Common myeloid progenitor, CD34-positive (primary cell): ENCODE measurements at regions not wholly inside any gene's neighbourhood (a gene's known extent, or its start where the extent isn't known, plus 50 kb on each side); places are given as distances from the start of the nearest gene placed in this dataset.

Experiments
- CTCF ChIA-PET: fragments of 350-600 bp; sonication (Branson Sonifier 250); formaldehyde crosslinking; loops from one replicate; lab custom pipeline; 2021; ENCODE audit warnings: antibody characterized with exemption; lab: Charles Lee
- POLR2A ChIA-PET: fragments of 350-600 bp; sonication (Branson Sonifier 250); formaldehyde crosslinking; loops from one replicate; lab custom pipeline; 2021; ENCODE audit warnings: antibody characterized with exemption; lab: Charles Lee
- DNase-seq, 3 donors: peaks; one replicate each; pipeline versions ENCODE4 v3.0.0 to v3.0.0-alpha.2; 2013
- H3K27ac ChIP-seq, 2 experiments: 1 replicate in 1 of 2; 2 replicates in 1 of 2; pipeline ENCODE4 v1.7.0; 2013; ENCODE audit warnings: inconsistent platforms in 2 of 2, low read length in 2 of 2, mild to moderate bottlenecking in 2 of 2, low read depth in 1 of 2, moderate library complexity in 1 of 2; ENCODE audit not compliant: severe bottlenecking in 2 of 2, insufficient read depth in 1 of 2, poor library complexity in 1 of 2
- H3K27me3 ChIP-seq, 5 experiments: replicated peaks in 2 of 5; 1 replicate in 3 of 5; 2 replicates in 2 of 5; pipeline versions ENCODE4 v1.6.1 to v1.7.0; 2013; ENCODE audit warnings: low read length in 4 of 5, mild to moderate bottlenecking in 2 of 5, moderate library complexity in 2 of 5, inconsistent platforms in 1 of 5; ENCODE audit not compliant: insufficient read depth in 5 of 5, control insufficient read depth in 4 of 5
- H3K36me3 ChIP-seq, 4 experiments: 1 replicate in 2 of 4; 2 replicates in 2 of 4; pipeline versions ENCODE4 v1.6.1 to v1.7.0; 2013; ENCODE audit warnings: low read length in 3 of 4, control low read depth in 1 of 4, mild to moderate bottlenecking in 1 of 4; ENCODE audit not compliant: control insufficient read depth in 4 of 4, insufficient read depth in 4 of 4
- H3K4me1 ChIP-seq, 4 experiments: 1 replicate in 3 of 4; 2 replicates in 1 of 4; pipeline versions ENCODE4 v1.6.1 to v1.7.1; 2013; ENCODE audit warnings: low read length in 3 of 4, mild to moderate bottlenecking in 3 of 4, control low read depth in 1 of 4, inconsistent platforms in 1 of 4, moderate library complexity in 1 of 4; ENCODE audit not compliant: control insufficient read depth in 4 of 4, insufficient read depth in 4 of 4; ENCODE audit errors: control extremely low read depth in 1 of 4
- H3K4me3 ChIP-seq, 7 experiments: 1 replicate in 4 of 7; 2 replicates in 3 of 7; pipeline versions ENCODE4 v1.5.1 to v1.7.0; 2013; ENCODE audit warnings: mild to moderate bottlenecking in 7 of 7, low read length in 6 of 7, moderate library complexity in 6 of 7, inconsistent platforms in 2 of 7, low read depth in 2 of 7, control low read depth in 1 of 7; ENCODE audit not compliant: insufficient read depth in 4 of 7, control insufficient read depth in 1 of 7; ENCODE audit errors: extremely low read depth in 1 of 7
- H3K9me3 ChIP-seq, 5 experiments: 1 replicate in 4 of 5; 2 replicates in 1 of 5; pipeline versions ENCODE4 v1.6.1 to v1.7.1; 2013; ENCODE audit warnings: low read length in 4 of 5, mild to moderate bottlenecking in 2 of 5, inconsistent platforms in 1 of 5, low read depth in 1 of 5, moderate library complexity in 1 of 5; ENCODE audit not compliant: control insufficient read depth in 4 of 5, insufficient read depth in 2 of 5; ENCODE audit errors: control extremely low read depth in 1 of 5
- WGBS: methylation state at CpG from one replicate; pipeline ENCODE4 v1.1.5; 2013; ENCODE audit not compliant: insufficient coverage; 5-methylcytosine and 5-hydroxymethylcytosine counted together

DNA sequence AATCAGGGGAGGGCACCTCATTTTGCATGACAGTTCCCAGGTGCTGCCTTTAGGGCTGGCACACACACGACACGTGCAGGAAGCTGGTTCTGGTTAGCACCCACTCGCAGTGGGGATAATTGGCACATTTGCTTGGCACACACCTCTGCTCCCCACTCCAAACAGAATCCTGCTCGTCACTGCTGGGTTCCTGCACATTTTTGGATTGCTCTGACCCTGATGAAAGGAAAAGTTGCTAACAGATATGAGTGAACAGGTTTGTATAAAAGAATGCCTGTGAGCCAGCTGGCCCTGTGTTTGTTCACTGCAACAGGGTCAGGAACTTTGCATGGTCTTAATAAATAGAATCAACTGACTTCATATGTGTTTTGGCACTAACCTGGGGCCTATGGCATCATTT lies 1500.4 kb downstream of the EFNB2 start:
- DNase-seq, result no peak
- ChIA-PET POLR2A (no interaction called here), CTCF (no interaction called here)
- H3K27ac ChIP-seq, result no peak overlapping the region
- H3K27me3 ChIP-seq, result no peaks in the 10 kb centered on the region
- H3K4me3 ChIP-seq, result no peak overlapping the region
- WGBS, result 92% methylated on average over 3 of the region's 4 CpGs
- peaks cover 0 to 1% (median 0%) of the 10 kb centered on the region in 5 experiments for H3K9me3 ChIP-seq
- no peaks in the 10 kb centered on the region for H3K36me3 ChIP-seq
- H3K4me1 ChIP-seq, result no peaks in the 10 kb centered on the region

DNA sequence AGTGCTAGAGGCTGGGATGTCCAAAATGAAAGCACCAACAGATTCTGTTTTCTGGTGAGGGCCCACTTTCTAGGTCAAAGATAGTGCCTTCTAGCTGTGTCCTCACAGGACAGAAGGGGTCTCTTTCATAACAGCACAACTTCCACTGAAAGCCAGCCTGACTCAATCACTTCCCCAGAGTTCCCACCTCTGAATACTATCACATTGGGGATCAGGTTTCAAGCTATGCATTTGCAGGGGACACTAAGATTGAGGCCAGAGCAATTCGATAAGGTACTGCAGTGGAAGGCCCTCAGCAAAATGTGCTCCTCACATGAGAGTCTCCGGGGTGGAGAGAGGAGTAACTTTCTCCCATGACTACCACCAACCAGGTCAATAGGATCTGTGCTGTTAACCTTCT lies 1501.5 kb downstream of the EFNB2 start:
- CTCF ChIA-PET, result no interaction called here
- 100% methylated on average over 1 of the region's 2 CpGs for WGBS

DNA sequence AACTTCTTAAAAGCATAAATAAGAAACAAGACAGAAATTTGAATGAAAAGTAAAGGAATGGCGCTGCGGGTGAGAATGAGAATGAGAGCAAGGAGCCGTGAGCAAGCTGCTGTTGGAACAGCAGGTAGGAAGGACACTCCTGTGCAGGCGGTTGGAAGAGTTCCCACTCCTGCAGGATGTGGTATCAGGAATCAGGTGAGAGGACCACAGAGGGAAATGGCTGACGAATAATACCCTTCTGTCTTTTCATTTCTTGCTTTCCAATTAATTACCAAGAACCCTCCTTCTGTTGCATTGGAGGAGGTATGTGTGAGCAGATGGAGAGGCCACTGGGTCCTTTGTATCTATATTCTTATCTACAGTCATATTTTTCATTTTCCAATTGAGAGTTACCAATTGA lies 1504.2 kb downstream of the EFNB2 start:
- DNase-seq, result no peak
- Histone ChIP-seq H3K4me1 (no peaks in the 10 kb centered on the region), H3K27me3 (no peaks in the 10 kb centered on the region), H3K9me3 (no peaks in the 10 kb centered on the region), H3K4me3 (no peak overlapping the region), H3K27ac (no peak overlapping the region), H3K36me3 (no peaks in the 10 kb centered on the region)
- 98% methylated on average over 4 of the region's 5 CpGs for WGBS
- POLR2A ChIA-PET, result no interaction called here
- CTCF ChIA-PET, result interaction anchor here (1.3 kb wide), 1 partner anchor 17 kb away, joined by 3 read pairs; no protein-coding TSS in a partner anchor

More for the DNA sequence above, 1501.5 kb downstream of the EFNB2 start:
- POLR2A ChIA-PET, result no interaction called here
- H3K27me3 ChIP-seq, result no peaks in the 10 kb centered on the region
- no peaks in the 10 kb centered on the region for H3K9me3 ChIP-seq
- no peaks in the 10 kb centered on the region for H3K4me1 ChIP-seq
- no peaks in the 10 kb centered on the region for H3K36me3 ChIP-seq
- DNase-seq, result no peak
- H3K27ac ChIP-seq, result no peak overlapping the region
- H3K4me3 ChIP-seq, result no peak overlapping the region

DNA sequence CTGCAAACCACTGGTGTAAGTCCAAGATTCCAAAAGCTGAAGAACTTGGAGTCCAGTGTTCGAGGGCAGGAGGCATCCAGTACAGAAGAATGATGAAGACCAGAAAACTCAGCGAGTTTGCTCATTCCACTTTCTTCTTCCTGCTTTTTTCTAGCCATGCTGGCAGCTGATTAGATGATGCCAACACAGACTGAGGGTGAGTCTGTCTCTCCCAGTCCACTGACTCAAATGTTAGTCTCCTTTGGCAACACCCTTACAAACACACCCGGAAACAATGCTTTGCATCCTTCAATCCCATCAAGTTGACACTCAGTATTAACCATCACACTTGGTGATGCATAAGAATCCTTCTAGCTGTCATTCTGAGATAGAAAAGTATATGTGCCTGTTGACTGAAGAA lies 1504.6 kb downstream of the EFNB2 start:
- Histone ChIP-seq H3K4me3 (no peak overlapping the region), H3K27me3 (no peaks in the 10 kb centered on the region), H3K36me3 (no peaks in the 10 kb centered on the region), H3K4me1 (no peaks in the 10 kb centered on the region), H3K9me3 (no peaks in the 10 kb centered on the region), H3K27ac (no peak overlapping the region)
- CTCF ChIA-PET, result interaction anchor here (1.3 kb wide), 1 partner anchor 17 kb away, joined by 3 read pairs; no protein-coding TSS in a partner anchor
- 97% methylated on average over 2 of the region's 3 CpGs for WGBS
- POLR2A ChIA-PET, result no interaction called here
- DNase-seq, result no peak

DNA sequence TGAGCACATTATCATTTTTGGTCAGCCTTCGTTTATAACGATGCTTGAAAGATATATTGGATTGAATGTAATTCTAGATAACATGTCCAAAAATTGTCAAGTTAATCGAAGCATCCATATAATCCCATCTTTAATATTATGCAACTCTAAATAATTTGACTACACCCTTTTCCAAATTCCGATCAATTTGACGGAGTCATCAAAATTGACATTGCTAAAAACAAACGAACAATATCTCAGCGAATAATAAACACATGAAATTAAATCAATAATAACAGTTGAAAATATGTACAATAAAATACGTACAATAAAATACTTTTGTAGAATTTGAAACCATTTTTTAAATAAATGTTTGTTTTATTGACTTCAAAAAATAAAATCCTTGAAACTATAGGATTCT lies 1516.4 kb downstream of the EFNB2 start:
- ChIA-PET CTCF (no interaction called here), POLR2A (no interaction called here)
- Histone ChIP-seq H3K27ac (no peak overlapping the region), H3K27me3 (no peaks in the 10 kb centered on the region), H3K4me3 (no peak overlapping the region), H3K9me3 (peaks cover 0 to 10% (median 0%) of the 10 kb centered on the region in 5 experiments), H3K4me1 (no peaks in the 10 kb centered on the region), H3K36me3 (no peaks in the 10 kb centered on the region)
- WGBS, result 100% methylated on average over 1 of the region's 8 CpGs
- no peak for DNase-seq

DNA sequence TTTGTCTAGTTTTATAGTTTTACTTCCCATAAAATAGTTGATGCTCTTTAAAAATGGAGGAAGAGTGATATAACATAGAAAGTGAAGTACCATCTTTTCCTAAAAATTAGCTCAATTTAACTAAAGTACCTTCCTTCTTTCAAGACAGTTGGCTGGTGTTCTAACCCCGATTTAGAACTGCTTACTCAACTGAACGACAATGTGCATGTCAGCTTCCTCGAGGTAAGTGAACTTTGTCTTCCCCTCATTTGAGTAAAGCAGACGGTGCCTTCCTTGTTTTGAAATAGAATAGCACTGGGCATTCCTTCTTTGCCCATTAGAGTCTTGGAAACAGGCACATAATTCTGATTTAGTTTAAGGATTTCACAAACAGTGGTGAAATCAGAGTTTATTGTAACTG lies 1519.2 kb downstream of the EFNB2 start:
- Histone ChIP-seq H3K36me3 (no peaks in the 10 kb centered on the region), H3K9me3 (no peaks in the 10 kb centered on the region), H3K27ac (no peak overlapping the region), H3K4me1 (no peaks in the 10 kb centered on the region), H3K4me3 (no peak overlapping the region), H3K27me3 (no peaks in the 10 kb centered on the region)
- ChIA-PET POLR2A (no interaction called here), CTCF (no interaction called here)
- 93% methylated on average over 4 of the region's 4 CpGs for WGBS
- DNase-seq, result no peak

DNA sequence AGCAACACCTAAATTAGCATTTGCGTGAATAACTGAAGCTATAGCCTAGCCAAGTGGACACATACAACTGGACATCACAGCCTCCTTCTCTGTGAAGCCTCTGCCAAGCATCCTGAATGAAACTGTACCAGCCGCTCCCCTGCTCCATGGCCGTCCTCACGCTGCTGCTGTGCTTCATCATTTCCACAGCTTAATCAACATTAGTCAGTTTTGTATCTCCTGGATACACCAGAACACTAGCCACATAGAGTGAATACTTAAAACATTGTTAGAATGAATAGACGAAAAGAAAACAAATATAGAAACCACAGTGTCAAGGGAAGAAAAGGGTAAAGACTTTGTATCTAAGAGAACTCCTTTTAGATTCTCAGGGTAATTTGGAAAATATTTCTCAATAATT lies 1526.9 kb downstream of the EFNB2 start:
- 100% methylated on average over 1 of the region's 5 CpGs for WGBS
- no peak for DNase-seq
- H3K4me1 ChIP-seq, result no peaks in the 10 kb centered on the region
- CTCF ChIA-PET, result no interaction called here
- POLR2A ChIA-PET, result no interaction called here
- no peaks in the 10 kb centered on the region for H3K36me3 ChIP-seq
- H3K27me3 ChIP-seq, result no peaks in the 10 kb centered on the region
- H3K4me3 ChIP-seq, result no peak overlapping the region
- H3K9me3 ChIP-seq, result no peaks in the 10 kb centered on the region
- no peak overlapping the region for H3K27ac ChIP-seq
